ENCODE measurements at regions not wholly inside any gene's neighbourhood (a gene's known extent, or its start where the extent isn't known, plus 50 kb on each side); places are given as distances from the start of the nearest gene placed in this dataset.
"Not testable (repeated sequence)": the region's sequence is repeated elsewhere in the genome, so short reads cannot be mapped to it uniquely, and the experiment has no call there.

GRCh38 chr6:56875961-56876360 is 78.9 kb upstream of the BEND6 start:
- Histone ChIP-seq H3K4me1 (ENCODE audit: insufficient read depth, low read length) (no peaks in the 10 kb centered on the region), H3K9me3 (ENCODE audit: low read length) (no peaks in the 10 kb centered on the region), H3K4me3 (ENCODE audit: low read length) (no peak overlapping the region)

GRCh38 chr6:56875523-56875922 is 79.4 kb upstream of the BEND6 start:
- H3K36me3 ChIP-seq (ENCODE audit: insufficient read depth, low read length): no peaks in the 10 kb centered on the region
- no peaks in the 10 kb centered on the region for H3K4me1 ChIP-seq (ENCODE audit: insufficient read depth, low read length)
- no peak overlapping the region for H3K4me3 ChIP-seq (ENCODE audit: low read length)
- no peaks in the 10 kb centered on the region for H3K9me3 ChIP-seq (ENCODE audit: low read length)
- no peak overlapping the region for H2AFZ ChIP-seq (ENCODE audit: low read depth, low read length)
- no peaks in the 10 kb centered on the region for H3K27me3 ChIP-seq (ENCODE audit: insufficient read depth, low read length)

More at GRCh38 chr6:56875961-56876360, 78.9 kb upstream of the BEND6 start:
- Histone ChIP-seq H2AFZ (ENCODE audit: low read depth, low read length) (no peak overlapping the region), H3K36me3 (ENCODE audit: insufficient read depth, low read length) (no peaks in the 10 kb centered on the region), H3K27me3 (ENCODE audit: insufficient read depth, low read length) (no peaks in the 10 kb centered on the region)

- Histone ChIP-seq H3K27me3 (ENCODE audit: insufficient read depth, low read length) (no peaks in the 10 kb centered on the region), H2AFZ (ENCODE audit: low read depth, low read length) (no peak overlapping the region), H3K4me1 (ENCODE audit: insufficient read depth, low read length) (no peaks in the 10 kb centered on the region), H3K36me3 (ENCODE audit: insufficient read depth, low read length) (no peaks in the 10 kb centered on the region), H3K4me3 (ENCODE audit: low read length) (no peak overlapping the region), H3K9me3 (ENCODE audit: low read length) (no peaks in the 10 kb centered on the region)
Observed at GRCh38 chr6:56874328-56874727, 80.6 kb upstream of the BEND6 start.

- H3K9me3 ChIP-seq (ENCODE audit: low read length); H2AFZ ChIP-seq (ENCODE audit: low read depth, low read length): not testable (repeated sequence)
Observed at GRCh38 chr6:56870053-56870452, 84.9 kb upstream of the BEND6 start.

GRCh38 chr6:56869346-56869745 is 85.6 kb upstream of the BEND6 start:
- Histone ChIP-seq H3K4me3 (ENCODE audit: low read length) (no peak overlapping the region), H3K27me3 (ENCODE audit: insufficient read depth, low read length) (no peaks in the 10 kb centered on the region), H3K9me3 (ENCODE audit: low read length) (no peaks in the 10 kb centered on the region), H3K4me1 (ENCODE audit: insufficient read depth, low read length) (no peaks in the 10 kb centered on the region), H2AFZ (ENCODE audit: low read depth, low read length) (no peak overlapping the region), H3K36me3 (ENCODE audit: insufficient read depth, low read length) (no peaks in the 10 kb centered on the region)

More at GRCh38 chr6:56870053-56870452, 84.9 kb upstream of the BEND6 start:
- H3K4me1 ChIP-seq (ENCODE audit: insufficient read depth, low read length); H3K4me3 ChIP-seq (ENCODE audit: low read length); H3K36me3 ChIP-seq (ENCODE audit: insufficient read depth, low read length); H3K27me3 ChIP-seq (ENCODE audit: insufficient read depth, low read length): not testable (repeated sequence)

GRCh38 chr6:56868687-56869086 is 86.2 kb upstream of the BEND6 start:
- Histone ChIP-seq H3K27me3 (ENCODE audit: insufficient read depth, low read length) (no peaks in the 10 kb centered on the region), H3K4me1 (ENCODE audit: insufficient read depth, low read length) (no peaks in the 10 kb centered on the region), H3K36me3 (ENCODE audit: insufficient read depth, low read length) (no peaks in the 10 kb centered on the region), H3K4me3 (ENCODE audit: low read length) (no peak overlapping the region), H2AFZ (ENCODE audit: low read depth, low read length) (no peak overlapping the region), H3K9me3 (ENCODE audit: low read length) (no peaks in the 10 kb centered on the region)

- Histone ChIP-seq H3K4me1 (ENCODE audit: insufficient read depth, low read length) (peaks cover 2% of the 10 kb centered on the region), H2AFZ (ENCODE audit: low read depth, low read length) (no peak overlapping the region), H3K36me3 (ENCODE audit: insufficient read depth, low read length) (no peaks in the 10 kb centered on the region), H3K4me3 (ENCODE audit: low read length) (no peak overlapping the region), H3K27me3 (ENCODE audit: insufficient read depth, low read length) (no peaks in the 10 kb centered on the region), H3K9me3 (ENCODE audit: low read length) (no peaks in the 10 kb centered on the region)
Observed at GRCh38 chr6:56866917-56867522, 87.9 kb upstream of the BEND6 start.

GRCh38 chr6:56865081-56865875 is 89.6 kb upstream of the BEND6 start:
- Histone ChIP-seq H3K36me3 (ENCODE audit: insufficient read depth, low read length) (no peaks in the 10 kb centered on the region), H3K4me1 (ENCODE audit: insufficient read depth, low read length) (peaks cover 2% of the 10 kb centered on the region), H3K9me3 (ENCODE audit: low read length) (no peaks in the 10 kb centered on the region), H2AFZ (ENCODE audit: low read depth, low read length) (no peak overlapping the region), H3K27me3 (ENCODE audit: insufficient read depth, low read length) (no peaks in the 10 kb centered on the region), H3K4me3 (ENCODE audit: low read length) (no peak overlapping the region)

GRCh38 chr6:56864171-56864616 is 90.7 kb upstream of the BEND6 start:
- H3K4me3 ChIP-seq (ENCODE audit: low read length): no peak overlapping the region
- no peaks in the 10 kb centered on the region for H3K36me3 ChIP-seq (ENCODE audit: insufficient read depth, low read length)
- H3K4me1 ChIP-seq (ENCODE audit: insufficient read depth, low read length): peaks cover 2% of the 10 kb centered on the region
- H3K27me3 ChIP-seq (ENCODE audit: insufficient read depth, low read length): no peaks in the 10 kb centered on the region
- no peak overlapping the region for H2AFZ ChIP-seq (ENCODE audit: low read depth, low read length)
- no peaks in the 10 kb centered on the region for H3K9me3 ChIP-seq (ENCODE audit: low read length)

GRCh38 chr6:56863366-56863765 is 91.5 kb upstream of the BEND6 start:
- Histone ChIP-seq H3K4me3 (ENCODE audit: low read length) (no peak overlapping the region), H3K36me3 (ENCODE audit: insufficient read depth, low read length) (no peaks in the 10 kb centered on the region), H3K4me1 (ENCODE audit: insufficient read depth, low read length) (peaks cover 2% of the 10 kb centered on the region), H3K9me3 (ENCODE audit: low read length) (no peaks in the 10 kb centered on the region), H3K27me3 (ENCODE audit: insufficient read depth, low read length) (no peaks in the 10 kb centered on the region), H2AFZ (ENCODE audit: low read depth, low read length) (no peak overlapping the region)

- Histone ChIP-seq H2AFZ (ENCODE audit: low read depth, low read length) (no peak overlapping the region), H3K27me3 (ENCODE audit: insufficient read depth, low read length) (no peaks in the 10 kb centered on the region), H3K4me1 (ENCODE audit: insufficient read depth, low read length) (peaks cover 2% of the 10 kb centered on the region), H3K36me3 (ENCODE audit: insufficient read depth, low read length) (no peaks in the 10 kb centered on the region), H3K9me3 (ENCODE audit: low read length) (no peaks in the 10 kb centered on the region), H3K4me3 (ENCODE audit: low read length) (no peak overlapping the region)
Observed at GRCh38 chr6:56862415-56863175, 92.3 kb upstream of the BEND6 start.

- no peaks in the 10 kb centered on the region for H3K36me3 ChIP-seq (ENCODE audit: insufficient read depth, low read length)
- H3K4me1 ChIP-seq (ENCODE audit: insufficient read depth, low read length): peaks cover 2% of the 10 kb centered on the region
- no peaks in the 10 kb centered on the region for H3K27me3 ChIP-seq (ENCODE audit: insufficient read depth, low read length)
- no peaks in the 10 kb centered on the region for H3K9me3 ChIP-seq (ENCODE audit: low read length)
- no peak overlapping the region for H3K4me3 ChIP-seq (ENCODE audit: low read length)
- no peak overlapping the region for H2AFZ ChIP-seq (ENCODE audit: low read depth, low read length)
Observed at GRCh38 chr6:56860475-56860874, 94.4 kb upstream of the BEND6 start.

- Histone ChIP-seq H3K4me1 (ENCODE audit: insufficient read depth, low read length) (peaks cover 13% of the 10 kb centered on the region), H3K36me3 (ENCODE audit: insufficient read depth, low read length) (no peaks in the 10 kb centered on the region), H3K27me3 (ENCODE audit: insufficient read depth, low read length) (no peaks in the 10 kb centered on the region), H3K4me3 (ENCODE audit: low read length) (no peak overlapping the region), H2AFZ (ENCODE audit: low read depth, low read length) (no peak overlapping the region), H3K9me3 (ENCODE audit: low read length) (no peaks in the 10 kb centered on the region)
Observed at GRCh38 chr6:56856036-56856580, 98.8 kb upstream of the BEND6 start.

Data from neuron (in vitro differentiated cells).